HFF-Myc (cell line): ENCODE measurements at regions not wholly inside any gene's neighbourhood (a gene's known extent, or its start where the extent isn't known, plus 50 kb on each side); places are given as distances from the start of the nearest gene placed in this dataset.
"Not testable (repeated sequence)": the region's sequence is repeated elsewhere in the genome, so short reads cannot be mapped to it uniquely, and the experiment has no call there.

ENCODE experiments used
- DNase-seq: peaks from one replicate; pipeline ENCODE4 v3.0.0-alpha.2; 2011; ENCODE audit warnings: low read depth; ENCODE audit errors: extremely low read depth
- H3K4me3 ChIP-seq: replicated peaks from 2 replicates; pipeline ENCODE4 v1.5.1; 2011; ENCODE audit warnings: low read depth, mild to moderate bottlenecking, control low read depth, low read length
- TF ChIP-seq, protein P1 (sequence below): IDR thresholded peaks from 2 replicates; pipeline ENCODE4 v1.5.1; 2012; ENCODE audit warnings: mild to moderate bottlenecking, low read depth, low read length, control low read depth; ENCODE audit errors: missing control alignments

DNA sequence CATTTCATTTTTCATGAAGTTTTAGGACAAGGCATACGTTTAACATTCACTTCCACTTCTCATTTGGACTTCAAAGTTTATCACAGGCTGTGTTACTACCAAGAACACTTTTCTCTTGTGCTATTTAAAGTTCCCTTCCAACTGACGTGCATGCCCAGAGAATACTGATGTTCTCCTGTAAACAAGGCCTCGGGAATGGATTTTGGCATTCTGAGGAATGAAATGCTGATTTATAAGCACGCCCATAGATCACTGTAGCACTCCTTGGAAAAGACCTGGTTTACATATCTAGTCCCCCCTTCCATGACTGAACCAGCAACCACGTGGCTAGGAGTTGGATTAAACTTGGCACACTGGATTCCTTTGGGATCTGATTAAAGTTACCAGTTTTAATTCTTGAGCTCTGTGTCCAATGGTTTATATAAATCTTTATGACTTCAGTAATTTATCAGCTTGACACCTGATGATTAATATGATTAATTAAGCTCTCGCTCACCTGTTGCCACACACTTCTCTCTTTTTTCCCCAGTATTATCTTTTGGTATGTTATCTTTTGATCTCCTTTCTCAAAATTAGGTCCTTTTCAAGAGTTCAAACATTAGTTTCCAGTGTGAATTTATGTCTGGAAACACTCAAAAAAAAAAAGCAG is 122.4 kb upstream of the HAND2 start:
- DNase-seq: no peak

DNA sequence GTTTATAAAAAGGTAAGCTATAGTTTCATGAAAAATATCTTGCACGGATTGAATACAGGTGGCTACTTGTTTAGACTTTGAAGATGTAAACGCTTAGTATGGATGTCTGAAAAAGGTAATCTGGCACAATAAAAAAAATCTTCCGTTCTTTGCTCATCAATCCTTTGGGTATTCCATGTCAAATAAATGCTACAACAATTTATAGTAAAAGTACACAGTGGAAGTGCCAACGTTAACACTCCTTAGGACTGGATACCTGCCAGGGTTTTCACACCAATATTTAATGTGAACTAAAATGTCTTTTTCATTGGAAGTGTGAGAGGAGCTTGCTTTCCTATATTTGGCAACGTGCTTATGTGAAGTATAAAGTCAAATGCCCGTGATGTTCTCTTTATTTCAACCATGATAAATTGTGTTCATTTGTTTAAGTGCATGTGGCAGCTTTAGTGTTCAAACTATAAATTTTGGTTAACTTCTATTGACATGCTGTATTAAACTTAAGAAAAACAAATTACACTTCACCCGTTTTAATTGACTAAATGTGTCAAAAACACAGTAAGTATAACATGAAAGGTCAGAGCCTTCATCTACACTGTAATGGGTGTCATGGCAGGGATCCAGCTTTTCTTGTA is 121.7 kb upstream of the HAND2 start:
- no peak for DNase-seq
- H3K4me3 ChIP-seq: no peak overlapping the region
- TF ChIP-seq, protein P1, sequence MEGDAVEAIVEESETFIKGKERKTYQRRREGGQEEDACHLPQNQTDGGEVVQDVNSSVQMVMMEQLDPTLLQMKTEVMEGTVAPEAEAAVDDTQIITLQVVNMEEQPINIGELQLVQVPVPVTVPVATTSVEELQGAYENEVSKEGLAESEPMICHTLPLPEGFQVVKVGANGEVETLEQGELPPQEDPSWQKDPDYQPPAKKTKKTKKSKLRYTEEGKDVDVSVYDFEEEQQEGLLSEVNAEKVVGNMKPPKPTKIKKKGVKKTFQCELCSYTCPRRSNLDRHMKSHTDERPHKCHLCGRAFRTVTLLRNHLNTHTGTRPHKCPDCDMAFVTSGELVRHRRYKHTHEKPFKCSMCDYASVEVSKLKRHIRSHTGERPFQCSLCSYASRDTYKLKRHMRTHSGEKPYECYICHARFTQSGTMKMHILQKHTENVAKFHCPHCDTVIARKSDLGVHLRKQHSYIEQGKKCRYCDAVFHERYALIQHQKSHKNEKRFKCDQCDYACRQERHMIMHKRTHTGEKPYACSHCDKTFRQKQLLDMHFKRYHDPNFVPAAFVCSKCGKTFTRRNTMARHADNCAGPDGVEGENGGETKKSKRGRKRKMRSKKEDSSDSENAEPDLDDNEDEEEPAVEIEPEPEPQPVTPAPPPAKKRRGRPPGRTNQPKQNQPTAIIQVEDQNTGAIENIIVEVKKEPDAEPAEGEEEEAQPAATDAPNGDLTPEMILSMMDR: no peak

More for the DNA sequence above, 122.4 kb upstream of the HAND2 start:
- TF ChIP-seq, protein P1: no peak
- H3K4me3 ChIP-seq: no peak overlapping the region

DNA sequence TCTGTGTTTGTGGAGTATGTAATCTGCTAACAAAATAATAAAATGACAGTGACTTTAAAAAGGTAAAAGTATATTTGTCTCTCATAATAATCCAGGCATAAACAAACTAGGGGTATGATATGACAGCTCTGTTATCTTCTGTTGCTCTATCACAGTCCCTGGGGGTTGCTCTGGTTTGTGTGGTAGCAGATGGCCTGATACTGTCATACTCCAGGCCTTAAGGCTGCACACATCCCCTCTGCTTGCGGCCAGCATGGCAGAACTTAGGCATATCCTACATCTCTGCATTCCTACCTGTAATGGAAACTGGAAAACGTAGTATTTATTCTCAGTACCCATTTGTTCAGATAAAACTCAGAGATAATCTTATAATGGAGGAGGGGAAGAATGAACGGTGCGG is 117.9 kb upstream of the HAND2 start:
- H3K4me3 ChIP-seq: no peak overlapping the region
- no peak for DNase-seq
- TF ChIP-seq, protein P1: no peak

DNA sequence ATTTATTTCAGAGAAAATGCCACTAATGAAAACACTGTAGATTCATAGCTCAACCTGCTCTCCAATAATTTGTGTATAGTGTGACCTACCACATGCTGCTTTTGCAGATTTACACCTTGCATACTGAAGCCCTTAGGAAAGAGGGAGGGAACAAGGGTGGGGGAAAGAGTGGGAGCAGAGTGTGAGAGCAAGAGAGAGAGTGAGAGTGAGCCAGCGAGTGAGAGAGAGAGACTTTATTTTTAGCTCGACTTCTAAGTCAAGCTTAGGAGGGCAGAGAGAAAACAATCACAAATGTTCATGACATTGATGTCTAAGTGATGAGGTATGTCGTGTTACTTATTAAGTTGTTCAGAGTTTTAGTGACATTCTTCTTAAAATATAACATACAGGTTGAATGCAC is 112.5 kb upstream of the HAND2 start:
- TF ChIP-seq, protein P1: no peak
- DNase-seq: no peak
- H3K4me3 ChIP-seq: no peak overlapping the region

DNA sequence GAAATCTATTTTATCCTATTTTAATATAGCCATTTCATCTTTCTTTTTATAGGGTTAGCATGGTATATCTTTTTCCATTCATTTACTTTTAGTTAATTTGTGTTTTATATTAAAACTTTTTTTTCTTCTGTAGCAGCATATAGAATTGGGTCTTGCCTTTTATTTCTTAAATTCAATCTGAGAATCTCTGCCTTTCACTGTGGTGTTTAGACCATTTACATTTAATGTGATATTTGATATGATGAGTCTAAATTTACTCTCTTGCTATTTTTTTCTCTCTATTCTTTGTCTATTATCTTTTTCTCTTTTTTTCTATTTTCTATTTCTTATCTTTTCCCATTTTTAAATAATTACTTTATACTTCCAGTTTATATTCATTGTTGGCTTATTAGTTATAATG is 105.4 kb upstream of the HAND2 start:
- no peak overlapping the region for H3K4me3 ChIP-seq
- TF ChIP-seq, protein P1: no peak
- no peak for DNase-seq

DNA sequence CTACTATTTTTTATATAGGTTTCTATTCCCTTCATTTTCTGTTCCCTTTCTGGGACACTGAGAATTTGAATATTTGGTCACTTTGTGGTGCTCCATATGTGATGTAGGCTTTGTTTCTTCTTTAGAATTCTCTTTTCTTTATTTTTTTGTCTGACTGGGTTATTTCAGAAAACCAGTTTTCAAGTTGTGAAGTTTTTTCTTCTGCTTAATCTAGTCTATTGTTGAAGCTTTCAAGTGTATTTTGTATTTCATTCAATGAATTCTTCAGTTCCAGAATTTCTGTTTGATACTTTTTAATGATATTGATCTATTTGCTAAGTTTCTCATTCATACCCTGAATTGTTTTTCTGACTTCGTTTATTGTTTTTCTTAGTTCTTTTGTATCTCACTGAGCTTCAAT is 96.2 kb upstream of the HAND2 start:
- TF ChIP-seq, protein P1: no peak
- no peak for DNase-seq
- no peak overlapping the region for H3K4me3 ChIP-seq

DNA sequence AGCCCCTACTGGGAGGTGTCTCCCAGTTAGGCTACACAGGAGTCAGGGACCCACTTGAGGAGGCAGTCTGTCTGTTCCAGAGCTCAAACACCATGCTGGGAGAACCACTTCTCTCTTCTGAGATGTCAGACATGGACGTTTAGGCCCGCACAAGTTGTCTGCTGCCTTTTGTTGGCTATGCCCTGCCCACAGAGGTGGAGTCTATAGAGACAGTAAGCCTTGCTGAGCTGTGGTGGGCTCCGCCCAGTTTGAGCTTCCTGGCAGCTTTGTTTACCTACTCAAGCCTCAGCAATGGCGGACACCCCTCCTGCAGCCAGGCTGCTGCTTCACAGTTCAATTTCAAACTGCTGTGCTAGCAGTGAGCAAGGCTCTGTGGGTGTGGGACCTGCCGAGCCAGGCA is 88.6 kb upstream of the HAND2 start:
- DNase-seq, H3K4me3 ChIP-seq: not testable (repeated sequence)
